Suppressor macrophage treated with lipopolysaccharide for 4 hours (primary cell): ENCODE measurements at regions not wholly inside any gene's neighbourhood (a gene's known extent, or its start where the extent isn't known, plus 50 kb on each side); places are given as distances from the start of the nearest gene placed in this dataset.
"Not testable (repeated sequence)": the region's sequence is repeated elsewhere in the genome, so short reads cannot be mapped to it uniquely, and the experiment has no call there.

Source experiments
- DNase-seq: peaks from one replicate; pipeline ENCODE4 v3.0.0-alpha.2; 2020

DNA sequence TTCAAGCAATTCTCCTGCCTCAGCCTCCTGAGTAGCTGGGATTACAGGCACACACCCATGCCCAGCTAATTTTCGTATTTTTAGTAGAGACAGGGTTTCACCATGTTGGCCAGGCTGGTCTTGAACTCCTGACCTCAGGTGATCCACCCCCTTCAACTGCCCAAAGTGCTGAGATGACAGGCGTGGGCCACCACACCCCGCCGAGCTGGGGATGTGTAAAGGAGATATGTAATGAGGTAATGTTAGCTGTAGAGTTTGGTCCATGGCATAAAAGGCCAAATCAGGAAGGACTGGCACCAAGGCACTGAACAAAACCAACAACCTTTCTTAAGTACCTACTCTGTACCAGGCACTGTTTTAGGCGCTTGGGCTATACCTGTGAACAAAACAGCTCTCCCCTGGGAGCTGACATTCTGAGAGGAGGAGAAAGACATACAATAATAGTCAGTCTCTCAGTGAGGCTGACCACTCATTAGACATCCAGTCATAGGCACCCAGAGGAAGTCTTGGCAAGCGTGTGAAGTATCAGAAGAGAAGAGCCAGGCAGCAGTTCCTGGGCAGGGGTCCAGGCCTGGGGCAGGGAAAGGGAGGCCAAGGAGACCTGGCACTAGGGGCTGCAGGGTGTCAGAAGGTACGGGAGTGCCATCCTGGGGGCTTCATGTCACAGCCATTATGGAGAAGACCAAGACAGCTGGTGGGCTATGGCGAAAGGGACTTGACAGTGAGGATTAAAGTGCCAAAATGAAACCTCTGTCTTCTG, 164.8 kb upstream of the DTNBP1 start:
- DNase-seq: no peak

DNA sequence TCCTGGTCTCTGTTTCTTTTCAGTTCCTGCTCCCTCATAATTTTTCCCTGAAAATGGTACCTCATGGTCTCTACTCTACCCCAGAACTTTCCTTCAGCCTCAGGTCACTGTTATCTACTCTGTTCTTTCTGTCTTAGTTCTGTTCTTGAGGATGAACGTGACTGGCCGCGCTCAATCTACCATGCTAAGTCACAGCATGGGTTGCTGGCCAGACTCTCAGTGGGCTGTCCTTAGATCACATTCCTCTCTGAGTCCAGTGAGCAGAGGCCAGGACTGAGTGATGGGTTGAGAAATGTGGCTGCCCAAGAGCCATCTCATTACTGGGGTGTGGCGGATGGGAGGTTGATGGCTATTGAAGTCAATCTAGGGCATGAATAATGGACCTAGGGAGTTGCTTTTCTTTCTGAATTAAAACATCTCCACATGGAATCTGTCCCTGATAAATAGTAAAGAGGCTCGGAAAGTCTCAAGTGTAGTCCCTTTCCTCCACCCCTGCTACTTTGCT, 164.0 kb upstream of the DTNBP1 start:
- DNase-seq: no peak

DNA sequence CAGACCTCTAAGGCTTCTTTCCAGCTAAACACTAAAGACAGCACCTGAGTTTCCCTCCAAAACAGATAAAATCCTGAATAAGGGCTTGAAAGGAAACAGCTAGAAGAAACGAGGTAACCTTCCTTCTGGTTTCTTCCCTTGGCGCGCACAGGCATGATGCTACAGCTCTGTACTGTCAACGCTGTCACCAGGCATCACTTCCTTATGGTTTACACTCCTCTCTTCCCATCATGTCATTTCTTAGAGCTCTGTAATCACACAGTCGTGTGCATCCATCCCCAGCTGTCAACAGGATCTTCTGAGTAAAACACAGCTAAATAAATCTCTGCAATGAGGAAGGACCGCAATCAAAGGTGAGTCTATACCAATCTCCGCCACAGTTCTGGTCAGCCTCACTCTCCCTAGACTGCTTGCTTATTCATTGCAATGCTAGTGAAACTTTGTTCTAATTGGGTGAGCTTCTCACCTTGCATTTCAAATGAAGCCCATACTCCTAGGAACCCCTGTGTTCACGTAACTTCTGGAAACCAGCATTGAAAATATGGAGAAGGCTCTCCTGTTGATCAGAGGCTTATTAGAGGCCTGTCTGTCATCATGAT, 162.6 kb upstream of the DTNBP1 start:
- no peak for DNase-seq

DNA sequence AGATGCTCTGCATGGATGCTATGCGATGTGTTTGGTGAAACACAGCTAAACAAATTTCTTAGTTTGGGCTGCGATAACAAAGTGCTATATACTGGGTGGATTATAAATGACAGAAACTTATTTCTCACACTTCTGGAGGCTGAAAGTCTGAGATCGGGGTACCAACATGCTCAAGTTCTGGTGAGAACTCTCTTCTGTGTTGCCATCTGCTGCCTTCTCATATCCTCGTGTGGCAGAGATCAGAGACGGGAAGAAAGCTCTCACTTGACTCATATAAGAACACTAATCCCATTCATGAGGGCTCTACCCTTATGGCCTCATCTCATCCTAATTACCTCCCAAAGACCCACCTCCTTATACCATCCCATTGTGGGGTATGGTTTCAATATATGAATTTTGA, 162.0 kb upstream of the DTNBP1 start:
- DNase-seq: no peak

DNA sequence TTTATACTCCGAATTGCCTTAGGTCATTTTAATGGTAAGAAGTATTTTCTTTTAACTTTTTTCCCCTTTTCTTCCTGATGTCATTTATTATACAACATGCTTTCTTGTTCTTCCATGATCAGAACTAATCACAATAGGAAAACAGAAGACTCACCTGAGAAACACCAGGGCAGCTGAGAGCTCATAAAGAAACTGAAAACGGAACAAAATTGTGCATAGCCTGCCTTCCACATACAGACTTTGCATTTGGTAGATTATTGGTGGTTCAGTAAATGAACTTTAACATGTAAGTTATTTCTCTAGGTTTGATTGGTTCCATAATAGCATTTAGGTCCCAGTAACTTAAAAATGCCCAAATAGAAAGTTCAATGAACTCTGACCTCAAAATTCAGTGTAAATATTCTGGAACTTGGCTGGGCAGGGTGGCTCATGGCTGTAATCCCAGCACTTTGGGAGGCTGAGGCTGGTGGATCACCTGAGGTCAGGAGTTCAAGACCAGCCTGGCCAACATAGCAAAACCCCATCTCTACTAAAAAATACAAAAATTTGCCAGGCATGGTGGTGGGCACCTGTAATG, 161.1 kb upstream of the DTNBP1 start:
- no peak for DNase-seq

DNA sequence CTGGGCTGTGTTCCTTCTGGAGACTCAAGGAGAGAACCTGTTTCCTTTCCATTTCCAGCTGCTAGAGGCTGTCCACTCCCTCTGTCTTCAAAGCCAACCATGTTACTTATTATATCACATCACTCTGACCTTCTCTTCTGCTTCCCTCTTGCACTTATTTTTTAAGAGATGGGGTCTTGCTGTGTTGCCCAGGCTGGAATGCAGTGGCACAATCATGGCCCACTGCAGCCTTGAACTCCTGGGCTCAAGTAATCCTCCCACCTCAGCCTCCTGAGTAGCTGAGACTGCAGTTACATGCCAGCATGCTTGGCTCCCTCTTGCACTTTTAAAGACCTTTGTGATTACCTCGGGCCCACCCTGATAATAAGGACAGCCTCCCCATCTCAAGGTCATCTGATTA, 160.0 kb upstream of the DTNBP1 start:
- DNase-seq: no peak

DNA sequence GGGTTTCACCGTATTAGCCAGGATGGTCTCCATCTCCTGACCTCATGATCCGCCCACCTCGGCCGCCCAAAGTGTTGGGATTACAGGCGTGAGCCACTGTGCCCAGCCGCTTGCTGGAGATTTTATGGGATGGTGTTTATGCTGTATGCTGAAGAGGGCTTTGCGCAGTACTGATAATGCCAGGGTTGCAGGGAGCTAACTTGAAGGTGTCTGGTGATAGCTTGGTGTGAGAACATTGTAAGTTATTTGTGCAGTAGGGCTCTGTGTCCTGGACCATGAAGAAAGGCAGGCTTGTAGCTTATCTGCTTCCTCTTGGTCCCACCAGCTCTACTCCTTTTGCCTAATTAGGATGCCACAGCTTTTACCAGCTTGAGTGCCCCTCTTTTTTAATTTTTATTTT, 157.0 kb upstream of the DTNBP1 start:
- no peak for DNase-seq

DNA sequence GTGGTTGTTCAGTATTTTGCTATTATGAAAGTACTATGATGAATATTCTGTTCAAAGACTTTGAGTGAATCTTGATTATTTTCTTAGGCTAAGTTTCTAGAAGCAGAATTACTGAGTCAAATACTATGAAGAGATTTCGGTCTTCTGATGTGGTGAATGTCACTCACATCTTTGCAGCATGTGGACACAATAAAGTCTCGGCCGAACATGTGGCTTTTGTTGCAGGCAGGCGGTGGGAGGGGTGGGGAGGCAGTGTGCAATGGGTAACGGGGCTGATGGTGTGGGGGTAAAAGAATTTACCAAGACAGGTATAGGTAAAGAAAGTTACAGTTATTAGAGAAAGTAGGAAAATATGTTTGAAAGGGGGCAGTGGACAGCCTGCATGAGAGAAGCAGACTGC, 156.4 kb upstream of the DTNBP1 start:
- no peak for DNase-seq

DNA sequence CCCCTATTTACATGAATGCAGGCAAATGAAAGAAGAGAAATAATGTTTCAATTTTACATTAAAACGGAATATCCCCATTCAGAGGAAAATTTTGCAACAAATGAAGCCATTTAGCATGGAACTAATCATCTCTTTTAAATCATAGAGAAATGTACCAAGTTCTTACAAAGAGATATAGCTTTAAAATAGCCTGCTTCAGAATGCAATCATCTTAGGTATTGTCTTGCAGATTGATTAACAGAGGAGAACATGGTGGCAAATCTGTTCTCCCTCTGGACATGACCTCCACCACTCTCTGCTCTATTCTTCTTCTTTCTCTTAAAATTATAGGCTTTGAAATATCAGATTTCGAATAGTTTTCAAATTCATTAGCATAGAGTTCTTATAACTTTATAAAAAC, 155.7 kb upstream of the DTNBP1 start:
- no peak for DNase-seq

DNA sequence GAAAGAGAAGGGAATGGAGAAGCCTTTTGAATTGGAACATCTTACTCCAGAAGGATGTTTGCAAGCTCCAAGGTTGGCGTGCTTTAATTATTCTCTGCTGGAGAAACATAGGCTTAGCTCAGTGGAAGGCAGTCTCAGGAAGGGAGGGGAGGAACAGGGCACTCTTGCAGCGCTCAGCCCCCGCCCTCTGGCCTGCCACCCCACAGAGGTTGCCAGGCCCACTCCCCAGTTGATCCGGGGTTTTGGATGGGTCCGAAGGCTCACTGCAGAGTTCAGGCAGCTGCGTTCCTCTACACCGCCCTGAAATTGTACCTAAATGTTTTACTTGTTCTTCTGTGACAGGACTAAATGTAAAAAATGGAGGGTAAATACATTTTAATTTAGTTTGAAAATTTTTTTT, 155.2 kb upstream of the DTNBP1 start:
- DNase-seq: no peak

DNA sequence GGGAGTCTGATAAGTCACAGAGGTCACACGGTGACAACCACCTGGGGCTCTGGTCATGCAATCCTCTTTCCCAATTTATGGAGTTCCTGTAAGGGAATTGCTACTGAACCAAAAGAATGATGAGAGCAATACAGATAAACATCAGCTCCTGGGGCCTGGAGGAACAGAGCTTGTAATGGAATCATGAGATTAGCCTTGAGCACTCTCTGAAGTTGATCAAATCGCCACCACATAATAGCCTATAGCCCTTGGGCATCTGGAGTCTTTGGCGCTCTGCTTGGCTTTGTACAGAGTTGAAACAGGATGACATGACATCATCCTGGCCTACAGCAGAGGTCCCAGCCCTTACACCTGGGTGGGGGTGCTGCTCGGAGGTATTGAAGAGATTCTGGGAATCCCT, 154.3 kb upstream of the DTNBP1 start:
- DNase-seq: no peak

DNA sequence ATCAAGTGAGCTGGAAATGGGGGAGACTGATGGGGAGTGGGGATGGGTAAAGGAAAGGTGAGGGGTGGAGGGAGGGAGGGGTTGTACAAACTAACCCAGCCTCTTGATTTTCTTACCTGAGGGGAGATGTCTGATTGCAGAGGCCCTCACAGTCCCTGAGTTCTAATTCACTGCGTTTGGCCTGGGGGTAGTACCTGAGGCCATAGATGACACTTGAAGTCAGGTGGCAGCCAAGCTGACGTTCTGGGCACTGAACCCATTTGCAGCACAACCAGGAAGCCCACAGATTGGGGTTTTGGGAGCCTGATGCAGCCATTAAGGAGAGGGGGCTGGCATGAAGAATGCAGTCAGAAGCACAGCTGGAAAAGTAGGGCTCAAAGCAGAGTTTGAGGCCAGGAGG, 153.8 kb upstream of the DTNBP1 start:
- no peak for DNase-seq

DNA sequence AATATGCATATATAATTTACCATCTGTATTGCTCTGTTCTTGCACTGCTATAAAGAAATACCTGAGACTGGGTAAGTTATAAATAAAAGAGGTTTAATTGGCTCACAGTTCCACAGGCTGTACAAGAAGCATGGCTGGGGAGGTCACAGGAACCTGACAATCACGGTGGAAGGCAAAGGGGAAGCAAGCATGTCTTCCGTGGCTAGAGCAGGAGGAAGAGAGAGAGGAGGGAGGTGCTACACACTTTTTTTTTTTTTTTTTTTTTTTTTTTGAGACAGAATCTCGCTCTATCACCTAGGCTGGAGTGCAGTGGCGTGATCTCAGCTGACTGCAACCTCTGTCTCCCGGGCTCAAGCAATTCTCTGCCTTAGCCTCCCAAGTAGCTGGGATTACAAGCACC, 150.9 kb upstream of the DTNBP1 start:
- not testable (repeated sequence) for DNase-seq

DNA sequence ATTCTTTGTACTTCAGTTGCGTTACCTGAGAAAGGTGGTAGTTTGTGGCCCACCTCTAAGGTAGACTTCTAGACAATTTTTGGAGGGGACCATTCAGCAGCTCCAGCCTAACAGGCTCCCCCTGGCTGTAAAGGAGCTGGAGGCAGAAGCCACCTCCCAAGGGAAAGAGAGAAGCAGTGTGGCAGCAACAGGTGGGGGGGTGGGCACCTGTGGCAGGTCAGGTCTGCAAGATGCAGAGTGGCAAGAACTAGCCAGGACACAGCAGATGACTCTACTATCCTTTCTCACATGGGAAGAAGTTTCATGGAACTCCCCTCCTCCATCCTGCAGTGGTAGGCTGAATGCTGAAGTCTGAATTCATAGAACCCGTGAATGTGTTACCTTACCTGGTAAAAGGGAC, 148.3 kb upstream of the DTNBP1 start:
- DNase-seq: no peak

DNA sequence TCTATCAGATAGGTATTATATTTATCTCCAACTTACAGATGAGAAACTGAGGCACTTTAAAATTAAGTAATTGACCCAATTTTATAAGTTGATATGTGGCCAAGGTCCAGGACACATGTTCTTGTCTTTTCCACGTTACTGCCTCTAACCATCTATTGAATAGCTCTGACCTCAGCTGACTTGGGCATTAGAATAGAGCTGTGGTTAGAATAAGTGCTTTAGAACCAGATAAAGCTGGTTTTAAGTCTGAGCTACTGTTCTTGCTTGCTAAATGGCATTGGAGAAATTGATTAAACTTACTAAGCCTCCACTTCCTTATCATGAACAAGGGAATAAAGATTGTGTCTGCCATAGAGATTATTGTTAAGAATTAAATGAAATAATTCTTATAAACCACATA, 147.8 kb upstream of the DTNBP1 start:
- no peak for DNase-seq

DNA sequence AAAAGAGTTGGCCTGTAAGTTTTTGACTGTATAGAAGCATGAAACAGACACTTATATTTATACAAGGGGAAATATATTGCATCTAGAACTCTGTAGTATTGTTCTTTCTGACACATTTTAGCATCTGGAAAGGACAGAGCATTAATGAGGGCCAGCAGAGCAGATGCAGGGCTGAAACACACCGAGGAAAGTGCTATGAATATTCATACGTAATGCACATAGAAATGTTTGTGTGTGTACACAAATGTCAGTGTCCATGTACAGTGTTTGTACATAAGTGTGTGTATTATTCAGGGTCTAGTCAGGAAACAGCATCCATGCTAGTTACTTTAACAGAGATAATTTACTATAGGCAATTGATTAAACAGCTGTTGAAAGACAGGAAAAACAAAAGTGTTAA, 146.5 kb upstream of the DTNBP1 start:
- no peak for DNase-seq

DNA sequence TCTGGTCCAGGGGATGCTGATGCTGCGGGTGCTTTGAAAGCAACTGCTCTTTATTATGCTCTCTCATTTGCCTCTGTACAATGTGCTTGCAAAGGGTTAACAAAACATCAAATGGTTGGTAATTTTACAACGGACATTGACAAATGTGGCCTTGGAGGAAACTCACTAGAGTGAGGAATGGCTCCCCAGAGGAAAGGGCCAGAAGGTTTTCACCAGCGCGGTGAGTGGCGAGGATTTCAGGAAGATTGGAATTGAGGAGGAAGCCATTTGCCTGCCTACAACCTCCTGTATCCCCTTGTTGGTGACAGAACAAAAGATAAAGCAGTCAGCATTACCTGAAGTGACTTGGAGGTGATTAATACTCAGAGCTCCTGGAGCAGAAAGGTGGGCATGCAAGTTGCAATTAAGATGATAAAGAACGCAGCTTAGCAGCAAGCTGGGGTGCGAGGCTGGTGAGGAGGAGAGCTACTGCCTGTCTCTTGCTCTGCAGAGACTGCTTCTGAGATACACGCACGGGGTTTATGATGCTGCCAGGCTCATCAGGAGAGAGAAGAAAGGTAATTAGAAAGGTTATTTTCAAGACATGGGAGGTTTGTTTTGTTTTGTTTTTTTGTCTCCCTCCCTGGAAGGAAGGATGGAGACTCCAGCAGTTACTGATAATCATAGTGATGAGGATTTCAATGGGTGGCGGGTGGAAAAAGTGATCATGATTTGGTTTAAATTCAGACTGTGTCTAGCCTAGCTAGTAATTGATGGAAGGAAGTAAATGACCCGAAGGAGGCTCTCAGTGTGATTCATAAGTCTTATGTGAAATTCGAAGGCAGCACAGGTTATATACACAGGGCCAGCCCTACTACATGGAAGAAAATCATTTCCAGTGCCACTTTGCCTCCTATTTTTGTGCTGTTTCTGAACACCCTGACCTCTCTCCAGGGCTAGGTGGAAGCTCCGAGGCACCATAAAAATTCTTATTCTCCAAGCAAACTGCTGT, 141.6 kb upstream of the DTNBP1 start:
- no peak for DNase-seq

DNA sequence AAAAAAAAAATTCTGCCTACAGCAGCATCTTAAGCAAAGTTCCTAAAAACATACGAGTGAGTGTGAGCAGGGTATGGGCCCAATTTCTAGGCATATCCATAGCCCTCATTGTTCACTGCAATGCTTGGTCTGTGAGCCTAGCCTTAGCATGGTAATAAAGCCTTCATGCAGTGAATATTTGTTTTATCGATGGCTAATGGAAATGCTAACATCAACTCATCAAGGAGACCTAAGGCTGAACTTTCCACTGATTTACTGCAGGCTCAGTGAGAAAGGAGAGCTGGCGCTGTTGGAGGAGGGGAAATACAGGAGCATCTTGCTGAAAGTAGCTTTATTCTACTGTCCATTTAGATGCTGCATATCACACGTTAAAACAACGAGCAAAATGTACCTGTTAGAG, 139.6 kb upstream of the DTNBP1 start:
- no peak for DNase-seq

DNA sequence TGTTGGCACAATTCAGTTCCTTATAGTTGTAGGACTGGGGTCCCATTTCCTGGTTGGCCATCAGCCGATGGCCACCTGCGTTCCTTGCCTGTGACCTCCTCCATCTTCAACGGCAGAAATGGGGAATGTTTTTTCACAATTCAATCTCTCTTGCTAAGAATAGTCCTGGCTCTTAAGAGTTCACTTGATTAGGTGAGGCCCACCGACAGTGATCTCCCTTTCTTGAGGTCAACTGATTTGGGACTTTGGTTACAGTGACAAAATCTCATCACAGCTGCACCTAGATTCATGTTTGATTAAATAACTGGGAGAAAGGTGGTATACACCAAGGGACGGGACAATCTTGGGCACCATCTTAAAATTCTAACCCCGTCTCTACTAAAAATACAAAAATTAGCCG, 139.1 kb upstream of the DTNBP1 start:
- DNase-seq: no peak

DNA sequence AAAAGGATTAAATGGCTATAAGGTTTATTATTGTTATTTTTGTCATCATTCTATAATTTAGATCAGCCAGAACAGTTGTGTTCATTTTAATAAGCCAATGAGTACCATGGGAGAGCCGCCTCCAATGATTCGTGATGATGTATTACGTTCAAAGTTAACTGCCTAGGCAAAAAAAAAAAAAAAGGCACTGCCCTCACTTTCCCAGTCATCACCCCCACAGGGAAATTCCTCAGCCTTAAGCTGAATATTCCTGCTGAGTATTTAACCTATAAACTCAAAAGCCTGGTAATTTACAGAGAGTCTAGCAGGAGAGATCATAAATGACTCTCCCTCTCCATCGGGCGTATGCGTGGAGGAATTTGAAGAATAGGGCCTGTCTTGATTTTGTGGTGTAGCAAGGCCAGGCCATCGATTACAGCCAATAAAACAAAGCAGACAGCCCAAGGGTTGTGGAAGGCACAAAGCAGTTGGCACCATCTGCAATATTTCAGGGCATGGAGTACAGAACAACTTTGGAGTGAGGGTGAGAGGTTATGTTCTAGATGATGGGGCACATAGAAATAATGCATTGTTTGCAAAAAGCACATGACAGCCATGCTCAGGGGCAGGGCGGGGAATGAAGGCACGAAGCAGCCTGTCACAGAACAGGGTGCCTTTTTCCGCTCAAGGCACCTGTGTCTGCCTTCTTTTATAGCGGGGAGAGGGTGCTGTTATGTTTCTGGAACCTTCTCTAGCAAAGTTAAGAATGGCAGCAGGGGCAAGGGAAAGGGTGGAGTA, 138.2 kb upstream of the DTNBP1 start:
- peak; percentile 11 for DNase-seq

DNA sequence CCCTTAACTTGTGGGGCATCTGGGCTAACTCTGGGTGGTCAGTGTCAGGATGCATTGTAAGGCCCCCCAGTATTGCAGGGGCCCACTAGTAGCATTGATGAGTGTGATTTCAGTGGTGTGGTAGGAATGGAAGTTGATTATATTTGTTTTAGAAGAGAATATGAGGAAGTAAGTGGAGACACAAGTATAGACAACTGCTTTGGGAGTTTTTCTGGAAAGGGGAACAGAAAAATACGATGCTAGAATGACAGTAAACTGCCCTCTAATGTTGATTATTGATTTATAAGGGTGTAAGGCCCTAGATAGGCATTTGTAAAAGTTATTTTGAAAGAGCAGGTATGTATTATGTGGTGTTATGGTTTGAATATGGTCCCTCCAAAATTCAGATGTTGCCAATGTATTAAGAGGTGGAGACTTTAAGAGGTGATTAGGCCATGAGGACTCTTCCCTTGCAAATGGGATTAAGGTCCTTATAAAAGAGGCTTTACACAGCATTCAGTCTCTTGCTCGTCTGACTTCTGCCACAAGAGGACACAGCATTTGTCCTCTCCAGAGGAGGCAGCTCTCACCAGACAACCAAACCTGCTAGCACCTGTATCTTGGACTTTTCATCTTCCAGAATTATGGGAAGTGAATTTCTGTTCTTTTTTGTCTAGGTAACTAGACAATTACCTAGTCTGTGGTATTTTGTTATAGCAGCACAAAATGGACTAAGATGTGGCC, 135.9 kb upstream of the DTNBP1 start:
- DNase-seq: peak; percentile 27

DNA sequence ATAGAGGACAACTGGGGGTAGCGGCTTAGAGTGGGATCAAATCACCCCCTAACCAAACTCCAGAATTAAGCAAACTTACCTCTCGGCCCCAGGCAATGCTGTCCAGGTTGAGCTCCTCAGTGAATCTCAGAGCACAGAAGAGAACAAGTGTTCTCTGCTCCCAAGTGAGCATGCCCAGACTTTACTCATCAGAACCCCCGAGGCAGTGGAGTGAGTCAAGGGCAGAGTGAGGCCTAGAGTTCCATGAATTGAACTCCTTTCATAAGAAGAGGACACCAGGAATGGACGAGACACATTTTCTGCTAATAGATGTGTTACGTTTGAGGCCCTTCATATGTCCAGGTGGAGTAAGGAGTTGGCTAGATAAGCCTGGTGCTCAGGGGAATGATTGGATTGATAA, 134.0 kb upstream of the DTNBP1 start:
- DNase-seq: no peak
